Glutamatergic neuron (in vitro differentiated cells): ENCODE measurements at regions not wholly inside any gene's neighbourhood (a gene's known extent, or its start where the extent isn't known, plus 50 kb on each side); places are given as distances from the start of the nearest gene placed in this dataset.
"Not testable (repeated sequence)": the region's sequence is repeated elsewhere in the genome, so short reads cannot be mapped to it uniquely, and the experiment has no call there.

Experiments
- DNase-seq: peaks from one replicate; pipeline ENCODE4 v3.0.0; 2022
- H3K27ac Mint-ChIP-seq: one replicate; pipeline ENCODE4 v1.8.0; 2020; ENCODE audit warnings: mild to moderate bottlenecking, mixed read lengths, inconsistent platforms; ENCODE audit not compliant: unreplicated experiment
- H3K27me3 Mint-ChIP-seq: one replicate; pipeline ENCODE4 v1.8.0; 2020; ENCODE audit warnings: mild to moderate bottlenecking, moderate library complexity, mixed read lengths, inconsistent platforms; ENCODE audit not compliant: unreplicated experiment
- H3K36me3 Mint-ChIP-seq: one replicate; pipeline ENCODE4 v1.8.0; 2020; ENCODE audit warnings: mild to moderate bottlenecking, mixed read lengths, inconsistent platforms; ENCODE audit not compliant: unreplicated experiment
- H3K4me1 Mint-ChIP-seq: one replicate; pipeline ENCODE4 v1.8.0; 2020; ENCODE audit warnings: mild to moderate bottlenecking, low read depth, mixed read lengths, inconsistent platforms; ENCODE audit not compliant: unreplicated experiment
- H3K4me3 Mint-ChIP-seq: one replicate; pipeline ENCODE4 v1.8.0; 2020; ENCODE audit warnings: mild to moderate bottlenecking, mixed read lengths, inconsistent platforms; ENCODE audit not compliant: unreplicated experiment
- H3K9me3 Mint-ChIP-seq: one replicate; pipeline ENCODE4 v1.8.0; 2020; ENCODE audit warnings: mild to moderate bottlenecking, moderate library complexity, mixed read lengths, inconsistent platforms; ENCODE audit not compliant: unreplicated experiment
- CTCF ChIP-seq: fragments of 200-600 bp; sonication (generic); IDR thresholded peaks from one replicate; pipeline ENCODE4 v1.5.0; 2021; ENCODE audit not compliant: partially characterized antibody, unreplicated experiment

GRCh38 chr13:23966691-23967615, 69.7 kb upstream of the C1QTNF9B start:
- peaks cover 1% of the 10 kb centered on the region for H3K9me3 Mint-ChIP-seq
- H3K36me3 Mint-ChIP-seq, result no peaks in the 10 kb centered on the region
- H3K27ac Mint-ChIP-seq, result no peak overlapping the region
- no peak for TF ChIP-seq CTCF
- no peak for DNase-seq
- peaks cover 3% of the 10 kb centered on the region for H3K27me3 Mint-ChIP-seq
- H3K4me3 Mint-ChIP-seq, result no peak overlapping the region
- H3K4me1 Mint-ChIP-seq, result peaks cover 16% of the 10 kb centered on the region

DNA sequence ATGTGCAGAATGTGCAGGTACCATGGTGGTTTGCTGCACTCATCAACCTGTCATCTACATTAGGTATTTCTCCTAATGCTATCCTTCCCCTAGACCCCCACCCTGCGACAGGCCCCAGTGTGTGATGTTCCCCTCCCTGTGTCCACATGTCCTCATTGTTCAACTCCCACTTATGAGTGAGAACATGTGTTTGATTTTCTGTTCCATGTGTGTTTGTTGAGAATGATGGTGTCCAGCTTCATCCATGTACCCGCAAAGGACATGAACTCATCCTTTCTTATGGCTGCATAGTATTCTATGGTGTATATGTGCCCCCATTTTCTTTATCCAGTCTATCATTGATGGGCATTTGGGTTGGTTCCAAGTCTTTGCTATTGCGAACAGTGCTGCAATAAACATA, 70.5 kb upstream of the C1QTNF9B start:
- DNase-seq, H3K4me3 Mint-ChIP-seq, H3K27me3 Mint-ChIP-seq, H3K36me3 Mint-ChIP-seq, H3K9me3 Mint-ChIP-seq, H3K27ac Mint-ChIP-seq: not testable (repeated sequence)
- peaks cover 16% of the 10 kb centered on the region for H3K4me1 Mint-ChIP-seq

- no peak for TF ChIP-seq CTCF
- H3K9me3 Mint-ChIP-seq, result peaks cover 1% of the 10 kb centered on the region
- no peak for DNase-seq
- H3K27ac Mint-ChIP-seq, result no peak overlapping the region
- H3K4me1 Mint-ChIP-seq, result peaks cover 11% of the 10 kb centered on the region
- no peaks in the 10 kb centered on the region for H3K36me3 Mint-ChIP-seq
- H3K27me3 Mint-ChIP-seq, result peaks cover 3% of the 10 kb centered on the region
- no peak overlapping the region for H3K4me3 Mint-ChIP-seq
Observed at GRCh38 chr13:23969647-23970046, 72.3 kb upstream of the C1QTNF9B start.

DNA sequence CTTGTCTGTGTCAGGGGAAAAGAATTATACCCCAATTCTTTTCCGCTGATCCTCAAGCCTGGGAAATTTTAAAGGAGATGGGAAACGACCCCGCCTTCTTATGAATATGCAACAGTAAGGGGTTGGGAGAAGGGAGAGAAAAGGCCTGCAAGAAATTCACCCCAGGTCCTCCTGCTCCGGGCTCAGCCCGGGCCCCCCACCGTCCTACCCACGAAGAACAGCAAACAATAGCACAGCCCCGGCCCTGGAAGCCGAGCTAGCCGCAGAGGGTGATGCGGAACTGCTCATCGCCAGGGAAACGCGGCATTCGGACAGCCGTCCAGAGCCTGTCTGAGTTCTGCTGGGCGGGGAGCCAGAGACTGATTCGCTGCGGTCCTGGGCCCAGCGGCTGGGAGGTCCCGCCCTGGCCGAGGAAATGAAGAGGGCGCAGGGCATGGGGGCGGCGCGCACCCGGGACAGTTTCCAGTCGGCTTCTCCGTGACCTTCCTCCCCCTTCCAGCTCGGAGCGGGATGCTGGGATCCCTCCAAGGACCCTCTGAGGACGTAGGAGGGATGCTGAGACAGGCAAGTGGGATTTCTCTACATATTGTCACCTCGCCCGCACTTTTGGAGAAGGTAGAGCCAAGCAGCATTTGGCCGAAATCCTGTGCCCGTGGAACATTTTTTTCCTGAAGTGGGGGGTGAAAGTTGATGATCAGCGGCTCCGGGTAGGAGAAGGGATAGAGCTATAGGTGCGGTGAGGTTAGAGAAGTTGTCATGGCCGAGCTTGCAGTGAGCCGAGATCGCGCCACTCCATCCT, 82.3 kb upstream of the C1QTNF9B start:
- H3K9me3 Mint-ChIP-seq, result no peaks in the 10 kb centered on the region
- no peak for TF ChIP-seq CTCF
- H3K4me1 Mint-ChIP-seq, result peaks cover 4% of the 10 kb centered on the region
- H3K27ac Mint-ChIP-seq, result peak overlapping the region; percentile 19
- peak overlapping the region; percentile 96 for H3K4me3 Mint-ChIP-seq
- DNase-seq, result peak; percentile 62
- no peaks in the 10 kb centered on the region for H3K36me3 Mint-ChIP-seq
- H3K27me3 Mint-ChIP-seq, result peaks cover 2% of the 10 kb centered on the region

- no peak for TF ChIP-seq CTCF
Observed at GRCh38 chr13:23980160-23980551, 82.9 kb upstream of the C1QTNF9B start.

More at GRCh38 chr13:23980160-23980551, 82.9 kb upstream of the C1QTNF9B start:
- peak; percentile 91 for DNase-seq
- H3K27ac Mint-ChIP-seq, result peak overlapping the region; percentile 19
- peaks cover 2% of the 10 kb centered on the region for H3K27me3 Mint-ChIP-seq
- H3K9me3 Mint-ChIP-seq, result no peaks in the 10 kb centered on the region
- no peaks in the 10 kb centered on the region for H3K36me3 Mint-ChIP-seq
- H3K4me1 Mint-ChIP-seq, result peaks cover 6% of the 10 kb centered on the region
- peak overlapping the region; percentile 96 for H3K4me3 Mint-ChIP-seq
